ENCODE measurements at regions not wholly inside any gene's neighbourhood (a gene's known extent, or its start where the extent isn't known, plus 50 kb on each side); places are given as distances from the start of the nearest gene placed in this dataset.
A peak's percentile ranks its signal among the peaks of the same experiment; 100 is the strongest.

DNA sequence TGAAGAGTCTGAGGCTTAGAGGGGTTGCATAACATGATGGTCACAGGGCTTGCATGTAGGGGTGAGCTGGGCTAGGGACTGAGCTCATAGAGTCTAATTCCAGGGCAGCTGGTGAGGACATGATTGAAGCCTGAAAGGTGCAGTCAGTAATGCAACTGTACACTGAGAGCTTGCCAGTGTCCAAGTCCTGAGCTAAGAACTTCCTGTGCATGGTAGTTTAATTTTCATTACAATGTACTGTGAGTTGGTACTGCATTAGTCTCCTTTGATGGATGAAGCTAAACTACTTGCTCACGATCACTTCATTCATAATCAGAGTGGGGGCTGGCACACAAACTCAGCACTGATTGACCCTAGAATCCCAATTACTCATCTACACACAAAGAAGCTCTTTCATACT is 156.4 kb upstream of the CRBN start:
- no peaks in the 10 kb centered on the region for H3K4me1 Mint-ChIP-seq
- ATAC-seq = no peak
- no peak overlapping the region for H3K27ac Mint-ChIP-seq
- H3K9me3 ChIP-seq (ENCODE audit: control insufficient read depth, low read length, poor library complexity, severe bottlenecking) = no peaks in the 10 kb centered on the region
- no peaks in the 10 kb centered on the region for H3K36me3 Mint-ChIP-seq (ENCODE audit: low read depth)
- no peak overlapping the region for H3K4me3 Mint-ChIP-seq
- DNase-seq = no peak
- H3K27me3 Mint-ChIP-seq = no peaks in the 10 kb centered on the region

DNA sequence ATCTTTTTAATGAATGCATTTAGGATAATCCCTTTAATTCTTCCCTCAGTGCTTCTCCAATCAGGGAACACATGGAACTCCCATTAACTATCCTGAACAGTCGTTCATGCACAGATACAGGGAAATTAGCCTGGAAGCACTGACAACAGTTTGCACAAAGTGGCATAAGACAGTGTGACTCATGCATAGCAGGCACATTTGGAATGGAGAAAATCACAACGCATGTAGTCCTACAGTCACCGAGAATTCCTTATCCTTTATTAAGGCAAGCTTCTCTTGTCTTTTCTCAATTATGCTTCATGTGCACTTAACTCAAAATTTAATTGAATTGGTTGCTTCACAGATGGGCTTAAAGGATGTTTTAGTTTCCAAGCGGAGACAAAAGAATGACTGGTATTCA is 155.0 kb upstream of the CRBN start:
- no peaks in the 10 kb centered on the region for H3K27me3 Mint-ChIP-seq
- H3K36me3 Mint-ChIP-seq (ENCODE audit: low read depth) = no peaks in the 10 kb centered on the region
- no peak for DNase-seq
- no peak overlapping the region for H3K4me3 Mint-ChIP-seq
- no peaks in the 10 kb centered on the region for H3K4me1 Mint-ChIP-seq
- no peak for ATAC-seq
- H3K27ac Mint-ChIP-seq = no peak overlapping the region
- no peaks in the 10 kb centered on the region for H3K9me3 ChIP-seq (ENCODE audit: control insufficient read depth, low read length, poor library complexity, severe bottlenecking)

DNA sequence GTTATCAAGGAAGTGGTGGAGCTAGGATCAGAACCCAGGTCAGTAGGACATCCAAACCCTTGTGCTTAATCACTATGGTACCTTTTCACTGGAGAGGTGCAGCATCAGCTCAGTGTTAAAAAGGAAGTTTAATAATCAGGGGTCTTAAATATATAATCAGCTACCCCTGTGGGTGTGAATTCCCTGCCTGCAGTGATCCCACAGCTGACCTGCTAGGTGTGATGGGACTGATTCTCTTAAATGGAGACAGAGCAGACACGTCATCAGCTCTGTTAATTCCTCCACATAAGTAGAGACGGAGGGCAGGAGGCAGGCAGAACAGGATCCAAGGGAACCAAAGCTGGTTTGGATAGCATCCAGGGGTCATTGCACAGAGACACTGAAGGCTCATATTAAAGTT is 154.1 kb upstream of the CRBN start:
- H3K27me3 Mint-ChIP-seq = no peaks in the 10 kb centered on the region
- DNase-seq = no peak
- no peaks in the 10 kb centered on the region for H3K9me3 ChIP-seq (ENCODE audit: control insufficient read depth, low read length, poor library complexity, severe bottlenecking)
- H3K4me3 Mint-ChIP-seq = no peak overlapping the region
- no peak for ATAC-seq
- no peaks in the 10 kb centered on the region for H3K36me3 Mint-ChIP-seq (ENCODE audit: low read depth)
- H3K27ac Mint-ChIP-seq = no peak overlapping the region
- H3K4me1 Mint-ChIP-seq = no peaks in the 10 kb centered on the region

DNA sequence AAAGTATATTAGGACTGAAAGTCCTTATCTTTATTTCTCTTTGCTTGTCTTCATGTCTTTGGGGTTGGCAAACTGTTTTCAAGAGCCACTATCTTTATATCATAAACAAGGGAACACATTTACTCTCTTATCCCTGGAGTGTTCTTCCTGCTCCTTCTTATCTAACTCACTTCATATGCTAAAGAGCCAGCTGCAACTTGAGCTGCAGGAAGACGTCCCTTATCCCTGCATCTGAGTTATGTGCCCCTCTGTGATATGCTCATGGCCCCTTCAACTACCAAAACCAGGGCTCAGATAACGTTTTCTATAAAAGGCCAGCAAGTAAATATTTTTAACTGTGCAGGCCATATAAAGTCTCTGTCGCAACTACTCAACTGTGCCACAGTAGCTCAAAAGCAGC is 137.0 kb upstream of the CRBN start:
- ATAC-seq (no peak), DNase-seq (no peak)
- no peaks in the 10 kb centered on the region for H3K9me3 ChIP-seq (ENCODE audit: control insufficient read depth, low read length, poor library complexity, severe bottlenecking)
- no peaks in the 10 kb centered on the region for H3K36me3 Mint-ChIP-seq (ENCODE audit: low read depth)
- no peaks in the 10 kb centered on the region for H3K27me3 Mint-ChIP-seq
- no peak overlapping the region for H3K4me3 Mint-ChIP-seq
- H3K27ac Mint-ChIP-seq = no peak overlapping the region
- H3K4me1 Mint-ChIP-seq = no peaks in the 10 kb centered on the region

DNA sequence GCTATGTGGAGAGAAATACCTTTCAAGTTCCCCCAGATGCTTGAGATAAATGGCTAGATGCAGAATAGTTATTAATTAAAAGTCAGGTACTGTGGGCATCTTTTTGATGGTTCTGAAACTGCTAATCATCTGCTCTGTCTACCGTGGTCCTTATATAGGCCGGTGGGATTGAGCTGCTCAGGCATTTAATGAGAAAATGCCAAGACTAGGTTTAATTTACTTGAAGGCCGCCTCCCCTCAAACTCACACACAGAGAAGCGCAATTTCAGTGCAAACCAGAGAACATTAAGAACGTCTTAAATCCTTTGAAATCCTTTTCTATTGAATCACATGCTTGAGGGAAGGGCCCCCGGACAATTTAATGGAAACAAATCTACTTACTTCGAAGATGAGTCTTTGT is 136.4 kb upstream of the CRBN start:
- Mint-ChIP-seq H3K4me1 (no peaks in the 10 kb centered on the region), H3K4me3 (no peak overlapping the region), H3K36me3 (ENCODE audit: low read depth) (no peaks in the 10 kb centered on the region), H3K27me3 (no peaks in the 10 kb centered on the region), H3K27ac (no peak overlapping the region)
- no peak for ATAC-seq
- DNase-seq = no peak
- no peaks in the 10 kb centered on the region for H3K9me3 ChIP-seq (ENCODE audit: control insufficient read depth, low read length, poor library complexity, severe bottlenecking)

DNA sequence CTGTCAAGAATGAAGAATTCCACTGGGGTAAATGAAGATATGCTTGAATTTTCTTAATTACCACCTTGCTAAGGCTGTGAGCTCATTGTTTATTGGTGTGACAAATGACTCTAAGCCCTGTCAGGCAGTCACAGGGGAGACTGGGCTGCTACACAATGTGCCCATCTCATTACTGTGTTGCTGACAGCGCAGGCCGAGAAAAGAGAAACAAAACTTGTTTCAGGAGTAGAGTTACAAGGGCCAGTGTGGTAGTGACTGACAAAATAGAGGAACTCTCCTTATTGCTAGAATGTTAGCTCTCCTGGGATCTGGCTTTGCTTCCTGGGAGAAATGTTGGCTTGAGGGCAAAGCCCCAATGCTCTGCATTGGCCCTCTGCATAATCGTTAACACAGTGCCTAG is 130.4 kb upstream of the CRBN start:
- Mint-ChIP-seq H3K36me3 (ENCODE audit: low read depth) (no peaks in the 10 kb centered on the region), H3K4me1 (no peaks in the 10 kb centered on the region), H3K4me3 (no peak overlapping the region), H3K27me3 (peaks cover 6% of the 10 kb centered on the region), H3K27ac (no peak overlapping the region)
- no peak for DNase-seq
- H3K9me3 ChIP-seq (ENCODE audit: control insufficient read depth, low read length, poor library complexity, severe bottlenecking) = no peaks in the 10 kb centered on the region
- ATAC-seq = no peak

DNA sequence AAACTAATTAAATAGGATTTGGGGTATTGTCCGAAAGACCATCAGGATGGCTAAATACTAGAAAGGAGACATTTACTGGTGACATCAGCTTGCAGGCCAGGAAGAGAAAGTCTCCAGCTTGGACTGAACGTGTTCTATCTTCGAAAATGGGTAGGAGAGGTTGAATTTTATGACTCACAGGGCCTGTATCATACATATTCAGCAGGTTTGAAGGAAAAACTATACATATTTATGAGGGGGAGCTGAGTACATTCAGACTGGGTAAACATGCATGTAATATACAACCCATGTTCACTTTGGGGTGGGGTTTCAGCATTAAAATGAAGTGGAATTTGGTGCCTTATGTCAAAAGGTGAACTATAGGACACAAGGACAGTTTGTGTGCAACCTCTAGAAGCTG is 129.3 kb upstream of the CRBN start:
- DNase-seq (no peak), ATAC-seq (no peak)
- no peak overlapping the region for H3K4me3 Mint-ChIP-seq
- no peak overlapping the region for H3K27ac Mint-ChIP-seq
- no peaks in the 10 kb centered on the region for H3K4me1 Mint-ChIP-seq
- H3K9me3 ChIP-seq (ENCODE audit: control insufficient read depth, low read length, poor library complexity, severe bottlenecking) = no peaks in the 10 kb centered on the region
- H3K27me3 Mint-ChIP-seq = peaks cover 6% of the 10 kb centered on the region
- H3K36me3 Mint-ChIP-seq (ENCODE audit: low read depth) = no peaks in the 10 kb centered on the region

DNA sequence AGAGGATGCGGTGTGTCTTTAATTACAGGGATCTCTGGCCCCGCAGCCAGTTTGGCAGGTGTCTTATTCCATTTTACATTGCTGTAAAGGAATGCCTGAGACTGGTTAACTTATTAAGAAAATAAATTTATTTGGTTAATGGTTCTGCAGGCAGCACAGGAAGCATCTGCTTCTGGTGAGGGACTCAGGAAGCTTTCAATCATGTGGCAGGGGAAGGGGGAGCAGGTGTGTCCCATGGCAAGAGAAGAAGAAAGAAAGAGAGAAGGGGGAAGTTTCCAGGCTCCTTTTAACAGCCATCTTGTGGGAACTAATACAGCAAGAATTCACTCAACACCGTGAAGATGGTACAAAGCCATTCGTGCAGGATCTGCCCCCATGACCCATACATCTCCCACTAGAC is 128.0 kb upstream of the CRBN start:
- ATAC-seq (no peak), DNase-seq (no peak)
- H3K4me3 Mint-ChIP-seq = no peak overlapping the region
- H3K4me1 Mint-ChIP-seq = no peaks in the 10 kb centered on the region
- H3K27ac Mint-ChIP-seq = no peak overlapping the region
- no peaks in the 10 kb centered on the region for H3K9me3 ChIP-seq (ENCODE audit: control insufficient read depth, low read length, poor library complexity, severe bottlenecking)
- H3K36me3 Mint-ChIP-seq (ENCODE audit: low read depth) = no peaks in the 10 kb centered on the region
- peaks cover 6% of the 10 kb centered on the region for H3K27me3 Mint-ChIP-seq

DNA sequence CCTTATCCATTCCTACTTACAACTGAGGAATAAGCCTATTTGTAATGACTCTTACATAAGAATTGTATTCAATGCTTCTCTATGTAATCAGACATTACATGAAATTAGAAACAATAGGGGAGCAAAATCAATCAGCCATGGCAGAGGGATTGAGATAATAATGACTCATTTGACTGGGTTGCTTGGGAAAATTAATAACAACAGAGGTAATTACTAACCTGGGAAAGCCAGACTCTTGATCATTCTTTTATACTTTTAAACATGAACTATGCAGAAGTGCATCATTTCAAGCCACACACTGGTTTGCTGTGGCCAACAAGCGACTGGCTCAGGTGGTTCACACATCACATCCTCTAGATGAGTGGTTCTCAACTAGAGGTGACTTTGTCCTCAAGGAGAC is 126.3 kb upstream of the CRBN start:
- H3K9me3 ChIP-seq (ENCODE audit: control insufficient read depth, low read length, poor library complexity, severe bottlenecking) = no peaks in the 10 kb centered on the region
- DNase-seq = no peak
- H3K27ac Mint-ChIP-seq = no peak overlapping the region
- peaks cover 6% of the 10 kb centered on the region for H3K27me3 Mint-ChIP-seq
- no peaks in the 10 kb centered on the region for H3K4me1 Mint-ChIP-seq
- peaks cover 3% of the 10 kb centered on the region for H3K36me3 Mint-ChIP-seq (ENCODE audit: low read depth)
- H3K4me3 Mint-ChIP-seq = no peak overlapping the region
- ATAC-seq = no peak

DNA sequence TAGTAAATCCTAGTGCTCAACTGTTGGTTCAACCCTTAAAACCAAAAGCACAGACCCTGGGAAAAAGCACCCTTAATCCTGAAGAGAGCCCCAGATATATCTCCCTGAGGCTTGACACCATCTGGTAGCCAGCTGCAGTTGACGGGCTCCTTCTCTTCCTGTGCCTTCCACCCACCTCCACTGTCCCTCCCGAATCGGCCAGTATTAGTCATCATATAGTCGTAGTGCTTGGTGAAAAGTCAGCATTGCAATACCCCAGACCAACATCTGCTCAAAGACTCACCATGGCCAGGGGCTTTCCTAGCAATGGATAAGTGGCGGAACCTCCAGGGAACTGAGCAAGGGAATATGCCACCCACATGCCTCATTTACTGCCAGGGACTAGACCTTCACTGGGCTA is 125.6 kb upstream of the CRBN start:
- H3K36me3 Mint-ChIP-seq (ENCODE audit: low read depth) = peaks cover 3% of the 10 kb centered on the region
- H3K27me3 Mint-ChIP-seq = peaks cover 6% of the 10 kb centered on the region
- H3K4me3 Mint-ChIP-seq = no peak overlapping the region
- ATAC-seq (no peak), DNase-seq (no peak)
- H3K4me1 Mint-ChIP-seq = no peaks in the 10 kb centered on the region
- no peaks in the 10 kb centered on the region for H3K9me3 ChIP-seq (ENCODE audit: control insufficient read depth, low read length, poor library complexity, severe bottlenecking)
- no peak overlapping the region for H3K27ac Mint-ChIP-seq

DNA sequence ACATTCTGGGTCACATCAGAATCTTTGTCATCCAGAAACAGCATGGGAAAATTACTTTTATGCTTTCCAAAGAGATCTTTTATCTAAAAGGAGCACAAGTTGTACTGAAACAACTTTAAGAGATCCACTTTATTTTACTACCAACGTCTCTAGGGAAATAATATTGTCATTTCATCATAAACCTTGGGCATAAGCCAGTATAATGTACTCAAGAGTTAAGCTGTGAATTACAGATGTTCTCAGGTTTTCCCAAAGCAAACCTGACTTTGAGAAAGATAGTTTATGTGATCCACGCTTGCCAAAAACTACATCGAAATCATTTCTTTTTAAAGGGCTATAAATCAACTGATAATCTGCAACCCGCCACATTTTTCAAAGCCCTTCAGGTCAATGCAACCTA is 124.1 kb upstream of the CRBN start:
- H3K36me3 Mint-ChIP-seq (ENCODE audit: low read depth) = peaks cover 3% of the 10 kb centered on the region
- ATAC-seq = no peak
- no peaks in the 10 kb centered on the region for H3K4me1 Mint-ChIP-seq
- no peak for DNase-seq
- no peaks in the 10 kb centered on the region for H3K9me3 ChIP-seq (ENCODE audit: control insufficient read depth, low read length, poor library complexity, severe bottlenecking)
- peaks cover 6% of the 10 kb centered on the region for H3K27me3 Mint-ChIP-seq
- H3K4me3 Mint-ChIP-seq = no peak overlapping the region
- H3K27ac Mint-ChIP-seq = no peak overlapping the region

DNA sequence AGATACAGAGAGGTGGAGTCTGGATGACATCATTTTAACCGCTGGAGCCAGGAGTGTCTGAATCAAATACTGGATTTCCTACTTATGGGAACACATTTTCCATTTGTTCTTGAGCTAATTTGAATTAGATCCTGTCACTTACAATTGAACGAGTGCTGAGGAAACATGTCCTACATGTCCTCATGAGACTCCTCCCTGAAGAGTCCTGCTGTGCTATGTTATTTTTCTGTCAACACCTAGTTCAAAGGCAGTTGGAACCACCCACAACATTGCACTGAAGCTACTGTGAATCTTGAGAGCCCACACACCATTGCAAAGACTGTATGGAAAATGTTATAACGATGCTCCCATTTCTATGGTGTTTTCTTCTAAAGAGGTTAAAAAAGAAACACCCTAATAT is 123.5 kb upstream of the CRBN start:
- ATAC-seq = no peak
- H3K4me3 Mint-ChIP-seq = no peak overlapping the region

DNA sequence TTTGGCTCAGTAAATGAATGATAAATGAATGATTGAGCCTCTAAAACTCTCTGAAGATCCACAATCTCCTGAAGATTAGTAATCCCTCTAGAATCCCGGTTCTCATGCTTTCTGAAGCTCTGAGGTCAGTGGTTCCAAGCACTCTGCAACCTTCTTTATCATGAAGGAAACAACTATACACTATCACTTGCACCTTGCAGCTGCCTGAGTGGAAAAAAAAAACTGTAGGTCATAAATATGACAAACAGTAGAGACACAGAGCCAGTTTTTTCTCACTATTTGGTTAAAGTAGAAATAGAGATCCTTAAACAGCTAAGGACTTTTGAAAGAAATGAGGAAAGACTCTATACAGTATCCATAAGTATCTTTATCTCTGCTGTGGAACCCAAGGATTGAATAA is 122.0 kb upstream of the CRBN start:
- no peak overlapping the region for H3K4me3 Mint-ChIP-seq
- no peaks in the 10 kb centered on the region for H3K4me1 Mint-ChIP-seq
- no peak overlapping the region for H3K27ac Mint-ChIP-seq
- no peaks in the 10 kb centered on the region for H3K9me3 ChIP-seq (ENCODE audit: control insufficient read depth, low read length, poor library complexity, severe bottlenecking)
- H3K36me3 Mint-ChIP-seq (ENCODE audit: low read depth) = peaks cover 3% of the 10 kb centered on the region
- H3K27me3 Mint-ChIP-seq = peaks cover 6% of the 10 kb centered on the region
- DNase-seq = no peak
- no peak for ATAC-seq

More for the DNA sequence above, 123.5 kb upstream of the CRBN start:
- DNase-seq = no peak
- H3K27ac Mint-ChIP-seq = no peak overlapping the region
- peaks cover 3% of the 10 kb centered on the region for H3K36me3 Mint-ChIP-seq (ENCODE audit: low read depth)
- no peaks in the 10 kb centered on the region for H3K9me3 ChIP-seq (ENCODE audit: control insufficient read depth, low read length, poor library complexity, severe bottlenecking)
- H3K4me1 Mint-ChIP-seq = no peaks in the 10 kb centered on the region
- peaks cover 6% of the 10 kb centered on the region for H3K27me3 Mint-ChIP-seq

DNA sequence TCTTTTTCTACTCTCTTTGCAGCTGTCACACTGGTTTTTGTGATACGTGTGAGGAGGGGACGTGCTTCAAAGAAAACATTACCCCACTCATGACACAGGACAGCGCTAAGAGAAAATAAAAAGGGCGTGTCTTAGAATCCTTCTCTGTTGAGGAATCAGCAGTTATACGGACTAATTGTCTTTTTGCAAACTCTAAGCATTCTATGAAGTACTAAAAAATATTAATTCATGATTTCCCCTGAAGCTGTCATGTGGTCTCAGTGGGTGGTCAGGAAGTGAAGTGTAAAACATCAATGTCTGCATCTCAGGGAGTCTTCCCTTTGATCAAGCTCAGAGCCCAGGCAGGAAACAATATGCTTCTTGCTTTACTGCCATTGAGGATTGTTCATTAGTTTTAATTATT is 117.5 kb upstream of the CRBN start:
- H3K4me3 Mint-ChIP-seq = no peak overlapping the region
- H3K4me1 Mint-ChIP-seq = no peaks in the 10 kb centered on the region
- no peaks in the 10 kb centered on the region for H3K27me3 Mint-ChIP-seq
- ATAC-seq (peak; percentile 48), DNase-seq (no peak)
- no peak overlapping the region for H3K27ac Mint-ChIP-seq
- H3K36me3 Mint-ChIP-seq (ENCODE audit: low read depth) = peaks cover 3% of the 10 kb centered on the region
- H3K9me3 ChIP-seq (ENCODE audit: control insufficient read depth, low read length, poor library complexity, severe bottlenecking) = no peaks in the 10 kb centered on the region

DNA sequence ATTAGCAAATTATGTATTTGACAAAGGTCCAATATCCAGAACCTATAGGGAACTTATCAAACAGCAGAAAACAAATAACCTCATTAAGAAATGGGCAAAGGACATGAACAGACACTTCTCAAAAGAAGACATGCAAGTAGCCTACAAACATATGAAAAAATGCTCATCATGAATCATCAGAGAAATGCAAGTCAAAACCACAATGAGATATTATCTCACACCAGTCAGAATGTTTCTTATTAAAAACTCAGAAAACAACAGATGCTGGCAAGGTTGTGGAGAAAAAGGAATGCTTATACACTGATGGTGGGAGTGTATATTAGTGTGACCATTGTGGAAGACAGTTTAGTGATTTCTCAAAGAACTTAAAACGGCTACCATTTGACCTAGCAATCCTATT is 116.1 kb upstream of the CRBN start:
- Mint-ChIP-seq H3K27ac (no peak overlapping the region), H3K27me3 (no peaks in the 10 kb centered on the region), H3K4me3 (no peak overlapping the region), H3K4me1 (no peaks in the 10 kb centered on the region), H3K36me3 (ENCODE audit: low read depth) (no peaks in the 10 kb centered on the region)
- no peaks in the 10 kb centered on the region for H3K9me3 ChIP-seq (ENCODE audit: control insufficient read depth, low read length, poor library complexity, severe bottlenecking)
- no peak for ATAC-seq
- no peak for DNase-seq

Data from T-helper 17 cell (primary cell).